ENCODE measurements at regions not wholly inside any gene's neighbourhood (a gene's known extent, or its start where the extent isn't known, plus 50 kb on each side); places are given as distances from the start of the nearest gene placed in this dataset.

DNA sequence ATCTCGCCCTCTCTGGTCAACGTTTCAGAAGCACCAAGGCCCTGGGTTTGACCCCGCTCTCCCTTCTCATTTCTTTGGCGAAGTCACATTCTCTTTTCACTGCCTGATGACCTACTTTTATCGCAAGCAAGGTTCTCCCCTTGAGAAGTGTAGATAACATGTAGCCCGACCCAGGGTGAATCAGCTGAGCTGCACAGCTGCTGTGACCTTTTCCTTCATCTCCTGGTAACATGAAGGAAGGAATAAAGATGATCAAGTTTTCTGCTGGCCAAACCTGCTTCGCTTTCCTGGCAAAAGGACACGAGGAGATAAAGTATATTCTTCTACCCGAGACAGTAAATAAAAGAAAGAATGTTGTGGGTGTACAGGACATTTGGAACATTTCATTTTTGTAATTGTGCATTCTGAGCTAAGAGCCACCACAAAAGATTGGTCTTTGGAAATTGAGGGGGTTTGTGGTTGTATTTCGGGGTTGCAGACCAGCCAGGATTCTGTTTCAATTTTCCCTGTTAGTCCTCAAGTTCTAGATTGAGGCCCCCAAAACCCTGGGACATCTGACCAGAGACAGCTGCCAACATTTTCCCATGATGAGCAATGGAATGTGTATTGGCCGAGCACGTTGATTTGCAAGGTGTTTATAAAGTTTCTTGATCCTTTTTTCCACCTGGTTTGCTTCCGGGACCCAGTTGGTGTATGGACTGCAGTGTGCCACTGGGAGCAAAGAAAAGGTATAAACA lies 155.1 kb upstream of the ZNF462 start:
- no peak overlapping the region for H3K4me3 ChIP-seq (ENCODE audit: low read depth, low read length)
- DNase-seq (ENCODE audit: low read depth), result no peak
- TF ChIP-seq CTCF (IDR thresholded peaks at IDR 0.05; ENCODE audit: low read depth, low read length, missing control alignments), result no peak

DNA sequence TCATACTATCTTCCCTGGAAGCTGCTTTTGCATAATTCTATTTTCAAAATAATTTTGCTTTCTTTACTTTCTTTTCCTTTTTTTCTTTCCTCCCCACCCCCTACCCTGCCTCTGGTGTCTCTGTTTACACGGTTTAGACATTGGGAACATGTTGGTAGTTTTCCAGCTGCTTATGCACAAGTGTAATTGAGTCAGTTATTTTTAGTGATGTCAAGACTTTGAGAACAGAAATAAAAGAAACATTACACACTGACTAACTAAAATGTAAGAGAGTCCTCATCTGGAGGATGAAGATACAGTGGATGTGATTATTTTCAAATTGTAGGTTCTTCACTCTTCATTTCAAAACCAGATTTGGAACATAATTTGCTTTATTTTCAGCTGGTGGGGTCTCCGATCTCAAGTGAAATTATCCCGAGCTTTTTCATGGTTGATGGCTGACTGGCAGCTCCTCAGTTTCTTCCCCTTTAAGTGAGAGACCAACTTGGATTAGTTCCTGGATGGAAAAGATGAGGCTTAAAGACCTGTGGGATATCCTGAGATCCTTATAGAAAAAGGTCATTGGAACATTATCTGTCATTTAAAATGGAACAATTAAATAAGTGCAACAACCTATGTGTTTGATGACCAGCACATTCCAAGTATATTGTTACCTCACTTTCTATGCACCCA lies 154.4 kb upstream of the ZNF462 start:
- TF ChIP-seq CTCF (IDR thresholded peaks at IDR 0.05; ENCODE audit: low read depth, low read length, missing control alignments), result no peak
- DNase-seq (ENCODE audit: low read depth), result no peak
- H3K4me3 ChIP-seq (ENCODE audit: low read depth, low read length), result no peak overlapping the region

DNA sequence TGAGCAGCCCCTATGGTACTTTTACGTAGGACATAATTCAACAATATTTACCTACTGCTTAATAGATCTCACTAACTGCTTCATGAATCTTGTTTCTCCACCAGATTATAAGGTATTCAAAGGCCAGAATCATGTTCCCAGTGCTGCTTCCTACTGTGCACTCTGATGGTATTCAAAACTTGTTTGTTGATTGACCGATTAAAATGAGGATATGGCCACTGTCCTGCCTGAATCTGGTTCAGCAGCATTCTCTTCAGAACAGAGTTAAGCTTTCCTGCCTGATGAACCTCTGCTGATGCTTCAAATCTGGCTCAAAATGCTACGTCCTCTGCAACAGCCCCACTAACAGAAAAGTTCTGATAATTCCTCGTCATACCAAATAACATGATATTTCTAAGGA lies 150.7 kb upstream of the ZNF462 start:
- no peak for TF ChIP-seq CTCF (IDR thresholded peaks at IDR 0.05; ENCODE audit: low read depth, low read length, missing control alignments)
- DNase-seq (ENCODE audit: low read depth), result no peak
- H3K4me3 ChIP-seq (ENCODE audit: low read depth, low read length), result no peak overlapping the region

GRCh38 chr9:106713206-106713605 lies 149.8 kb upstream of the ZNF462 start:
- no peak for TF ChIP-seq CTCF (IDR thresholded peaks at IDR 0.05; ENCODE audit: low read depth, low read length, missing control alignments)
- DNase-seq (ENCODE audit: low read depth), result no peak
- H3K4me3 ChIP-seq (ENCODE audit: low read depth, low read length), result no peak overlapping the region

DNA sequence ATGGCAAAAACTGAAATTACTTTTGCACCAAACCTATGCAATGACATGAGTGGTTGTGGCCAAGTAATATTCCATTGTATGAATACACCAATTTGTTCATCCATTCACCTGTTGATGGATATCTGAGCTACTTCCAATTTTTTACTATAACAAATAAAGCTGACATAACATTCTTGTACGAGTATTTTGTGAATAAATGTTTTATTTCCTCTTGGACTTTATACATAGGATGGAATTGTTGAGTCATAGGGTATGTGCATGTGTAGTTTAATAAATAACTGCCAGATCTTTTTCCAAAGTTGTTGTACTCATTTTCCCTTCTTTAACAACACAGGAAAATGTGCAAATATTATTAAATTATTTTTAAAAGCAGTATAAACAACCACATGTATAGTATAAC lies 146.1 kb upstream of the ZNF462 start:
- no peak for DNase-seq (ENCODE audit: low read depth)
- H3K4me3 ChIP-seq (ENCODE audit: low read depth, low read length), result no peak overlapping the region
- TF ChIP-seq CTCF (IDR thresholded peaks at IDR 0.05; ENCODE audit: low read depth, low read length, missing control alignments), result no peak

DNA sequence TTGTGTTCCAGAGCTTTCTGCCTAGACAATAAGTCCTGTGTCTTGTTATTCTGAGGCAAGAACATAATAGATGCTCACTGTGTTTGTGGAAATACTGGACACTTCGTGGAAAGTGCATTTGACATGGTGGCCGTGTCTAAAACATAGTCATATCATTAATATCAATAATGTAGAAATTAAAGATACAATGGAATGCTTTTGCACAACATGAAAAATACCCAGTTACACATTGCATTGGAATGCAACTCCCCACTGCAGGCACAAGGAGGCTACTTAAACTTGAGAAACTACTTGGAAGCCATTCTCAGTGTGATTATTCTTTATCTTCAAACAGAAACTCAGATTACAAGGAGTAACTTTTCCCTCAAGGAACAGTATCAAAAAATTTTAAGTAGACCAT lies 145.3 kb upstream of the ZNF462 start:
- DNase-seq (ENCODE audit: low read depth), result no peak
- no peak overlapping the region for H3K4me3 ChIP-seq (ENCODE audit: low read depth, low read length)
- TF ChIP-seq CTCF (IDR thresholded peaks at IDR 0.05; ENCODE audit: low read depth, low read length, missing control alignments), result no peak

DNA sequence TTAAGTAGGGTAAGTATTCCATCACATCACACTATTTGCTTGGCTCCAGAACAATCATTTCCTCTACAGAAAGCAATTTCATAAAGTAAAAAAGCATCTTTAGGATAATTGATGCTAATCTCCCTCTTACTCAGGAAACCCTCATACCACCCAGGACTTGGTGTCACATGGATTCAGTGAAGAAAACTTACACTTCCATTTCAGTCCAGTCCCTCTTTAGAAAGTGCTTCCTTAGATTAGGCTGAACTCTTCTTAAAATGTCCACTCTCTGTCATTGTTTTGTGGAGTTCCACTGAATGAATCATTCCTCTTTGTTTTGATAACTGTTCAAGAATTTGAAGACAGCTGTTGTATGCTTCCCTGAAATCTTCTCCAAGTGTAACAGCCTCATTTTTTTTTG lies 144.0 kb upstream of the ZNF462 start:
- TF ChIP-seq CTCF (IDR thresholded peaks at IDR 0.05; ENCODE audit: low read depth, low read length, missing control alignments), result no peak
- DNase-seq (ENCODE audit: low read depth), result no peak

More for the DNA sequence above, 144.0 kb upstream of the ZNF462 start:
- H3K4me3 ChIP-seq (ENCODE audit: low read depth, low read length), result no peak overlapping the region

Data from GM12864 (cell line).